ENCODE measurements at regions not wholly inside any gene's neighbourhood (a gene's known extent, or its start where the extent isn't known, plus 50 kb on each side); places are given as distances from the start of the nearest gene placed in this dataset.

- DNase-seq = no peak
Measured at GRCh38 chr15:39095218-39095879, 485.5 kb upstream of the THBS1 start.

DNA sequence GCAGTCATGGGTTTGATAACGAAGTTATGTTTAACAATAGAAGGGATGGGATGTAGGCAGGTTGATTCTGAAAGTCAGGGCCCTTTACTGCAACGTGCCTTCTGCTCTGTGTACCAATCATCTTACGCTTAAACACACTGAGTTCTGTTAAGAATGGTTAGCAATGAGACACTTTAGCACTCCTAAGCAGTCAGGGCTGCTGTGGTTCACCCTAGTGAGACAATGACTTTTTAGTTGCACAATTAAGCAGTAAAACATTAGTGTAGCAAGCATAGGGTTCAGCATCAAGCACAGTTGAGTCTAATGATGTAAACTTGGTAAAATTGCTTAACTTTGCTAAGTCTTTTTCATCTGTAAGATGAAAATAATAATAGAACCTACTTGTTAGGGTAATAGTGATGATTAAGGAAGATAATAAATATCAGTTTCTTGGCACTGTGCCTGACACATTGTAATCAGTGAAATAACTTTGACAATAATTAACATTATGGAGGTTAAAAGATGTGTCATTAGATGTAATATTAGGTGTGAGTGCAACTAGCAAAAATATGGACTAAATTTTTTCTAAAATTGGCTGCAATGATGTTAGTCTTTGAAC is 484.2 kb upstream of the THBS1 start:
- DNase-seq = no peak

GRCh38 chr15:39099524-39099923 is 481.4 kb upstream of the THBS1 start:
- DNase-seq = no peak

DNA sequence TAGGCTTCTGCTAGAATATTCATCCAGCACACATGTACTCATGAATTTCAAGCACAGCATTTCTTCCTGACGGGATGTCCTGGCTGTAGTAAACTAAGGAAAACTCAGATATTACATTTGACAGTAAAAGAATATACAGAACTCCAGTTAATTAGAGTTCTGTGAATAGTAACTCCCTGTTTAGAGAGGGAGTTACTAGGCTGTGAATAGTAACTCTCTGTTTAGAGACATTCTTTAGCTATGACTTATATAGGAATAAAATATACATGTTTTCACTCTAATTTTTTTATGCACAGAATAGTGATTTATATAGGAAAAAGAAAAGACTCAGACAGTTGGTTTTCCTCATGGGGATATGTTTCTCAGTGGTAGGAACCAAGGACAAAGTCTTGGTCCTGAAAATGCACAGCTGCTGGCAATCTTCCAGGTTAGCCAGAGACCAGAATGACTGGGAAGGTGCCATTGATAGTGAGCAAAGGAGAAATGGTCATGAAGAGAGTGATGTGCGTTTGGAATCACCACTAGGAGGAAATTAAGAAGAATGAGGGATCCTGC is 480.7 kb upstream of the THBS1 start:
- DNase-seq = no peak

- no peak for DNase-seq
Measured at GRCh38 chr15:39102431-39102830, 478.4 kb upstream of the THBS1 start.

GRCh38 chr15:39106950-39107349 is 473.9 kb upstream of the THBS1 start:
- no peak for DNase-seq

- no peak for DNase-seq
Measured at GRCh38 chr15:39108021-39108420, 472.9 kb upstream of the THBS1 start.

DNA sequence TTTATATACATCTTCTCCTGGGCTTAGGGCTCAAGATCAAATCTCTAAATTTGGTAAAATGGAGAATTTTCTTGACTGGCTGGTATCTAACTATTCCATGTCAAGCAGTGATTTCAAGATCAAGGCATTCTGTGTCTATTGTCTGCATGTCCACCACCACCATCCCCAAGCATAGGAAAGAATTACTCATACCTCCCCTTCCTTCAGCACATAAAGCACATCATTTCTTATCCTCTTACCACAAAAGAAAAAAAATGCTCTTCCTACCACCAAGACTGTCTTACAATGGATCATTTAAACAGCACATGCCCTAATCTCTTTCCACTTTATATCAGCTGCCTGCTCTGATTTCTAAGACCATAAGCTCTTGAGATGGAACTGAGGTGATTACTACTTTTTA is 470.5 kb upstream of the THBS1 start:
- DNase-seq = no peak

- no peak for DNase-seq
Measured at GRCh38 chr15:39110746-39111145, 470.1 kb upstream of the THBS1 start.

GRCh38 chr15:39113741-39114140 is 467.1 kb upstream of the THBS1 start:
- DNase-seq = no peak

- DNase-seq = no peak
Measured at GRCh38 chr15:39114690-39115378, 466.0 kb upstream of the THBS1 start.

DNA sequence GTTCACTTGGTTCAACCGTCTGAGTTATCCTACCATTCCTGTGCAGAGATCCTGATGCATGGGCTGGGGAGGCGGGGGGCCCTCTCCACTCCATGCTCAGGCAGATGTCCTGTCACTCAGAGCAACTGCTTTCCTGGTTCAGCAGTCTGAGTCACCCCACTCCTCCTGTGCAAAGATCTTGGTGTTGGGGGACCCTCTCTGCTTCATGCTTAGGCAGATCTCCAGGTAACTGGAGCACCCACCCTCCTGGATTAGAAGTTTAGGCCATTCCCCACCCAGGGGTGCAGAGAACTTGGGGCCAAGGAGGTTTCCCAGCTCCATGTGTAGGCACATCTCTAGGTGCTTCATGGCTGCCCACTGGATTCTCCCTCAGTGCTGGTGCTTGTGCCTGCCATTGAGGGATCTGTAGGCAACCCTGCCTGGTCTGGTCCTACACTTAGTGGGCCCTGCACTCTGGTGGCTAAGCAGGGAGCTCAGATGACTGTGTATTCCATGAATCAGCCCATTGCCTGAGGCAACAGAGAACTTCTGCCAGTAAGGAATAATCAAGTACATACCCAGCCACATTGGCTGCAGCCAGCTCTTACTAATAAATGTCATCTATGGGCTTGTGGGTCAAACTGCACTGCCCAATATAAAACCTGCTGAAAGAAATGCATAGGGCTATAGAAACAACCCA is 465.4 kb upstream of the THBS1 start:
- DNase-seq = no peak

DNA sequence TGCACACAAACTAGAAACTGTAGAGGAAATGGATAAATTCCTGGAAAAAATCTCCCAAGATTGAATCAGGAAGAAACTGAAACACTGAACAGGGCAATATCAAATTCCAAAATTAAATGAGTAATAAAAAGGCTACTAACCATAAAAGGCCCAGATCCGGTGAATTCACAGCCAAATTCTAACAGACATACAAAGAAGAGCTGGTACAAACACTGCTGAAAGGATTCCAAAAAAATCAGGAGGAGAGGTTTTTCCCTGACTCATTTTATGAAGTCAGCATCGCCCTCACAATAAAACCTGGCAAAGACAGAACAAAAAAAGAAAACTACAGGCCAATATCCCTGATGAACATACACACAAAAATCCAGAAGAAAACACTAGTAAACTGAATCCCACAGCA is 462.4 kb upstream of the THBS1 start:
- DNase-seq = no peak

DNA sequence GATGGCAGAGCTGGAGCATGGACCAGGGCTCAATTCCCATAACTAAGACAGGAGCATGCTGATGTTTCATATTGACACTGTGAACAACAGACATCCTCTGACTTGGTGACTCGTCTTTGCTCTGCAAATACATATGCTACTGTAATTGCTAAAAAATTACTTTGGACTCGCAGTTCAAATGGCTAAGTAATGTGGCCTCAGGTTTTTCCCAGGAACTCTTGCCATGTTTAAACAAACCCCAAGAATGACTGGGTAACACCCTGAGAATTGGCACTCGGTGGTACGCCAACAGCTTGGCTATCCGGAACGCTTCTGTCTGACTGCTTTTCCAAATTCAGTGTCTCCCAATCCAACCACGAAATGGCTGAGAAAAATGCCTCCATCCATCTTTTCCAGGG is 456.7 kb upstream of the THBS1 start:
- no peak for DNase-seq

DNA sequence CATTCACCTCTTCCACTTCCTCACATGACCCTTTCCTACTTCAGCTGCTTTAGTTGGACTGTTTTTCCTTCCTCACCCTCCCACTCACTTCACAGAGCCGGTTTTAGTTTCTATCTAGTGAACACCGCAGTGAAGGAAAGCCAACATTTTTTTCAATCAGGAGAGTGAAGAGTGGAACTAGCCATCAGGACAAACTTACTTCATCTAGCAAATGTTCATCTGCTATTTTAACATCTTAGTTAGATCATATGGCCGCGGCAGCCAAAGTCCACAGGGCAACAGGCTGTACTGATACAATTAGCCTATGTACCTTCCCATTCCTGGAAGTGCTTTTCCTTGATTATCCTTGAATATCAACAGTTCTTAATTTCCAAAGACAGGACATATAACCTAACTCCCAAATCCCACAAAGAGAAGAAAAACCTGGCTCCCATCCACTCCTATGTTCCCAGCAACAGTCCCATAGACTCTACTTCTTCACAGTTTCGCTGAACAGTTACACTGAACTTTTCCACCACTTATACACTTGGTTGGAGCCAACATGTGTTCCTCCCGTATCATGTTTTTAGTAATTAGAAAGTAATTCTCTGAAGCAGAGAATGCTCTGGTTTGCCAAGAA is 456.2 kb upstream of the THBS1 start:
- DNase-seq = no peak

DNA sequence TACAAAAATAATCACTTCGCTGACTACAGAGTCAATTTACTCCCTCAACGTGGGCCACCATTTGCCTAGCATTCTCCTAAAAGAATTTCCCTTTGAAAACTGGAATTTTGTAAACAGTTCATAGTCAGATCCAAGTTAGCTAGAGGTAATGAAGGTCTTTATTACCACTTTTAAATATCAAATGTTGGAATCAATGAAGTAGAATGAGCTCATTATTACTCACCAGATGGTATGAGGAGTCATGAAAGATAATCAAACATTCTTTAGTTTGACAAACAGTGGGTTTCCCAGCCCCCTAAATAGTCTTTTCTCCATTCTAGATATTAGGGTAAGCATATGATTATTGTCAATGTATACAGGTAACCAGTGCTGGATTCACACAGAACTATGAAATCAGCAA is 455.7 kb upstream of the THBS1 start:
- DNase-seq = peak; percentile 3

- DNase-seq = peak; percentile 22
Measured at GRCh38 chr15:39125904-39126303, 455.0 kb upstream of the THBS1 start.

DNA sequence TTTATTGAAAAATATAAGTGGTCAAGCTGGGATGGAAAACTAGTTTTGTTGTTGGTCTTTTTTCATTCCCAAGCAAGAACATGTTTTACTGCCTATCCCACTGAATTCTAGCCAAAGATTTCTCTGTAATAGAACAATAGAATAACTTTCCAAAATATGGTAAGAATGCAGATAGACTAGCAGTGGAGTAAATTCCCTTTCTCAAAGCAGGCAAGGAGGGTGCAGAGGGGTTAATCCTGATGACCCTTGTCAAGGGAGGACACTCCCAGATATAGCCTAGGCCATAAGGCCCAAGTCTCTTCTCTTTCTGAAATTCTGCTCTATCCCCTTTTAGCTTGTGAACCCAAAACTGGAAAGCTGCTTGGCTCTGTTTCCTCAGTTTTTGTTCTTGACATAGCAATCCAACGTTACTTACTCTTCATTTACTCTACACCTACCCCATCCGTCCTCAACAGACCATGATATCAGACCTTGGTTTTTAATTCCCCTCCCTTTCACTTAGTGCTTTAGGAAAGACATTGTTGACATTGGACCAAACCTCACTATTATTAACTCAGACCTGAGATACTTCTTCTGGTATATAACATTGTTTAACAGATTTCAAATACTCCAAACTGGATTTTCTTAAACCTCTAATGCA is 453.6 kb upstream of the THBS1 start:
- no peak for DNase-seq

DNA sequence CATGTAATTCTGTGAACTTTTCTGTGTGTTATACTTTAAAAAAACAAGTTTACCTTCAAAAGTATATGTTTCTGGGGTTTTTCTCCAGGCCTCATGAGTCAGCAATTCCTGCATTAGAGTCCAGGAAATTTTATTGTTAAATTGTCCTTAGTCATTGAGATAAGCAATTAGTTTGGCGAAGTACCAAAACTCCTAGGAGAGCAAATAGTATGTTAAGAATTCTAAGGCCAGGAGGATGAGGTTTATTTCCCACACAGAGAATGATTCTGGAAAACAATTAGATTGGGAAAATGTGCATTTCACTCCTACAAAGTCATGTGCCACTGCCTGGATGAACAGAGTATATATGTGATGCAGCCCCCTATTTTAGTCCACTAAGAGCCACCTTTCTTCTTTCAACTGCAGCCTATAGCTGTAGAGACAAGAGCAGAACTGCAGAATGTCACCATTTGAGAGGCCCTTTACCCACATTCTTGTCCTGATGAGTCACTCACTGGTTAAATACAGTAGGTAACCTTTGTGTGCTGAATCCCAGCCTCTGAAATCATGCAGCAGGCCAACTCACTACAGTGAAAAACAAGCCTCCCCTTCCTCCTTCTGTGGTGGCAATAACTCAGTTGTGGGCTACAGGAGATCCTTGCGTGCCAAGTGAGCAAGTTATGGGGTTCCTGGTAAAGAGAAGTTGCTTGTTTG is 452.8 kb upstream of the THBS1 start:
- no peak for DNase-seq

- no peak for DNase-seq
Measured at GRCh38 chr15:39128746-39129145, 452.1 kb upstream of the THBS1 start.

GRCh38 chr15:39130556-39131379 is 450.1 kb upstream of the THBS1 start:
- DNase-seq = no peak

Data from NCI-H1694 treated with DMSO at 0.1 percent for 48 hours (cell line).